ENCODE measurements at regions not wholly inside any gene's neighbourhood (a gene's known extent, or its start where the extent isn't known, plus 50 kb on each side); places are given as distances from the start of the nearest gene placed in this dataset.

- no peaks in the 10 kb centered on the region for H3K9me3 ChIP-seq (ENCODE audit: control insufficient read depth, insufficient read depth, low read depth, low read length)
- CTCF ChIA-PET = no interaction called here
- TF ChIP-seq ZNF26 (tag by site-specific recombination; IDR thresholded peaks at IDR 0.05) (no peak), ZNF133 (tag by site-specific recombination; IDR thresholded peaks at IDR 0.05) (no peak), ZNF501 (tag by site-specific recombination; IDR thresholded peaks at IDR 0.05) (no peak), ZNF146 (tag by site-specific recombination; IDR thresholded peaks at IDR 0.05) (no peak), ZNF785 (tag by site-specific recombination; IDR thresholded peaks at IDR 0.05) (no peak), ZNF629 (tag by site-specific recombination; IDR thresholded peaks at IDR 0.05) (no peak), ZNF394 (tag by site-specific recombination; IDR thresholded peaks at IDR 0.05; ENCODE audit: borderline replicate concordance) (no peak), OVOL3 (tag by site-specific recombination; IDR thresholded peaks at IDR 0.05) (no peak), SETDB1 (IDR thresholded peaks at IDR 0.05; ENCODE audit: insufficient read length, low read length) (no peak), ZBTB48 (tag by site-specific recombination; IDR thresholded peaks at IDR 0.05) (no peak), ZNF302 (tag by site-specific recombination; IDR thresholded peaks at IDR 0.05; ENCODE audit: low read depth) (no peak), ZNF18 (tag by site-specific recombination; IDR thresholded peaks at IDR 0.05) (no peak), TCF7L2 (IDR thresholded peaks at IDR 0.05; ENCODE audit: borderline replicate concordance, low read depth, low read length) (no peak), ZSCAN18 (tag by site-specific recombination; IDR thresholded peaks at IDR 0.05) (no peak), ZNF791 (tag by site-specific recombination; IDR thresholded peaks at IDR 0.05) (no peak), KLF16 (tag by site-specific recombination; IDR thresholded peaks at IDR 0.05) (no peak), ZNF707 (tag by site-specific recombination; IDR thresholded peaks at IDR 0.05) (no peak), ZNF140 (tag by site-specific recombination; IDR thresholded peaks at IDR 0.05) (no peak), ZNF596 (tag by site-specific recombination; IDR thresholded peaks at IDR 0.05) (no peak)
- H3K27ac ChIP-seq (ENCODE audit: extremely low read depth, low read depth, low read length) = no peak overlapping the region
- no peaks in the 10 kb centered on the region for H3K36me3 ChIP-seq (ENCODE audit: control insufficient read depth in 2 of 2, insufficient read depth in 1 of 2, low read length in 2 of 2)
- H3K4me3 ChIP-seq (ENCODE audit: low read depth, low read length) = no peak overlapping the region
- POLR2A ChIA-PET = no interaction called here
- H3K4me1 ChIP-seq (ENCODE audit: control insufficient read depth, insufficient read depth, low read length) = no peaks in the 10 kb centered on the region
Observed at GRCh38 chr10:45136256-45136655, 135.5 kb downstream of the ZNF22 start.

- Histone ChIP-seq H3K36me3 (ENCODE audit: control insufficient read depth in 2 of 2, insufficient read depth in 1 of 2, low read length in 2 of 2) (no peaks in the 10 kb centered on the region), H3K4me3 (ENCODE audit: low read depth, low read length) (no peak overlapping the region), H3K4me1 (ENCODE audit: control insufficient read depth, insufficient read depth, low read length) (no peaks in the 10 kb centered on the region), H3K9me3 (ENCODE audit: control insufficient read depth, insufficient read depth, low read depth, low read length) (no peaks in the 10 kb centered on the region), H3K27ac (ENCODE audit: extremely low read depth, low read depth, low read length) (no peak overlapping the region)
- CTCF ChIA-PET = no interaction called here
- POLR2A ChIA-PET = no interaction called here
- no peak for TF ChIP-seq ZNF529 (tag by site-specific recombination; IDR thresholded peaks at IDR 0.05; ENCODE audit: insufficient replicate concordance)
- no peak for TF ChIP-seq PRDM4 (tag by site-specific recombination; IDR thresholded peaks at IDR 0.05)
- TF ChIP-seq ZXDB (tag by site-specific recombination; IDR thresholded peaks at IDR 0.05) = no peak
- TF ChIP-seq ZNF266 (tag by site-specific recombination; IDR thresholded peaks at IDR 0.05; ENCODE audit: low read depth) = no peak
- no peak for TF ChIP-seq ZNF843 (tag by site-specific recombination; IDR thresholded peaks at IDR 0.05)
- TF ChIP-seq ZNF670 (tag by site-specific recombination; IDR thresholded peaks at IDR 0.05; ENCODE audit: low read depth) = no peak
- TF ChIP-seq ZNF510 (tag by site-specific recombination; IDR thresholded peaks at IDR 0.05; ENCODE audit: insufficient replicate concordance) = no peak
- no peak for TF ChIP-seq ZNF239 (tag by site-specific recombination; IDR thresholded peaks at IDR 0.05)
- no peak for TF ChIP-seq HOXC10 (CRISPR knock-in tag; IDR thresholded peaks at IDR 0.05)
- TF ChIP-seq ZNF211 (tag by site-specific recombination; IDR thresholded peaks at IDR 0.05; ENCODE audit: low read depth) = no peak
Observed at GRCh38 chr10:45144326-45145070, 143.8 kb downstream of the ZNF22 start.

All from HEK293 (cell line).